ENCODE measurements at regions not wholly inside any gene's neighbourhood (a gene's known extent, or its start where the extent isn't known, plus 50 kb on each side); places are given as distances from the start of the nearest gene placed in this dataset.

- no peak overlapping the region for H3K27ac ChIP-seq
- DNase-seq (ENCODE audit: low spot score), result no peak
- TF ChIP-seq, protein P1, sequence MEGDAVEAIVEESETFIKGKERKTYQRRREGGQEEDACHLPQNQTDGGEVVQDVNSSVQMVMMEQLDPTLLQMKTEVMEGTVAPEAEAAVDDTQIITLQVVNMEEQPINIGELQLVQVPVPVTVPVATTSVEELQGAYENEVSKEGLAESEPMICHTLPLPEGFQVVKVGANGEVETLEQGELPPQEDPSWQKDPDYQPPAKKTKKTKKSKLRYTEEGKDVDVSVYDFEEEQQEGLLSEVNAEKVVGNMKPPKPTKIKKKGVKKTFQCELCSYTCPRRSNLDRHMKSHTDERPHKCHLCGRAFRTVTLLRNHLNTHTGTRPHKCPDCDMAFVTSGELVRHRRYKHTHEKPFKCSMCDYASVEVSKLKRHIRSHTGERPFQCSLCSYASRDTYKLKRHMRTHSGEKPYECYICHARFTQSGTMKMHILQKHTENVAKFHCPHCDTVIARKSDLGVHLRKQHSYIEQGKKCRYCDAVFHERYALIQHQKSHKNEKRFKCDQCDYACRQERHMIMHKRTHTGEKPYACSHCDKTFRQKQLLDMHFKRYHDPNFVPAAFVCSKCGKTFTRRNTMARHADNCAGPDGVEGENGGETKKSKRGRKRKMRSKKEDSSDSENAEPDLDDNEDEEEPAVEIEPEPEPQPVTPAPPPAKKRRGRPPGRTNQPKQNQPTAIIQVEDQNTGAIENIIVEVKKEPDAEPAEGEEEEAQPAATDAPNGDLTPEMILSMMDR (IDR thresholded peaks at IDR 0.05), result no peak
- H3K4me3 ChIP-seq, result no peak overlapping the region
Measured at GRCh38 chr10:110358869-110359629, 54.3 kb upstream of the SMNDC1 start.

DNA sequence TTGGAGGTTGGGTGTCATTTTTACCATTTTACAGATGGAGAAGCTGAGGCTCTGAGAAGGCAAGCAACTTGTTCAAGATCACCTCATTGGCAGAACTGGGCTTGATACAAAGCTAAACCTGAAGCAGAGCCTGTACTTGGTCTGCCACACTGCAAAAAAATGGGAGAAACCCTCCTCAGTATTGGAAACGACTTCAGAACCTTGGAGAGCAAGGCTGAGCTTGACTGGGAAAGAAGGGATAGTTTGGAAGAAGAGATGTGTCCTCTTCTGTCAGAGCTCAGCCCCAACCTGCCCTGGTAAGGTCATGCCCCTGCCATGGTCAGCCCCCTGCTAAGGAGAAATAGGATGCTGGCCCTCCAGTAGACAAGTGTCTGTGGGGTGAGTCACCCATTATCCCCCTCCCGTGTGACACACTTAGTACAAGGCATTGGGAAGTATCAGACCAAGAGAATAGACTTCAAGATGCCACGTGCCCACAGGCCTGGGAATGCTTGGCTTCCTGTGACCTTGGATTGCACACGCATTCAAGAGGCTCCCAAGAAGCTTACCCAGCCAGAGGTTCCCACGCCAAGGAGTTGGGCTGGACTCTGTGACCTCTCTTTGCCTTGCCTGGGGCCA, 56.2 kb upstream of the SMNDC1 start:
- TF ChIP-seq, protein P1 (IDR thresholded peaks at IDR 0.05), result no peak
- no peak for DNase-seq (ENCODE audit: low spot score)
- Histone ChIP-seq H3K4me3 (no peak overlapping the region), H3K27ac (no peak overlapping the region)

DNA sequence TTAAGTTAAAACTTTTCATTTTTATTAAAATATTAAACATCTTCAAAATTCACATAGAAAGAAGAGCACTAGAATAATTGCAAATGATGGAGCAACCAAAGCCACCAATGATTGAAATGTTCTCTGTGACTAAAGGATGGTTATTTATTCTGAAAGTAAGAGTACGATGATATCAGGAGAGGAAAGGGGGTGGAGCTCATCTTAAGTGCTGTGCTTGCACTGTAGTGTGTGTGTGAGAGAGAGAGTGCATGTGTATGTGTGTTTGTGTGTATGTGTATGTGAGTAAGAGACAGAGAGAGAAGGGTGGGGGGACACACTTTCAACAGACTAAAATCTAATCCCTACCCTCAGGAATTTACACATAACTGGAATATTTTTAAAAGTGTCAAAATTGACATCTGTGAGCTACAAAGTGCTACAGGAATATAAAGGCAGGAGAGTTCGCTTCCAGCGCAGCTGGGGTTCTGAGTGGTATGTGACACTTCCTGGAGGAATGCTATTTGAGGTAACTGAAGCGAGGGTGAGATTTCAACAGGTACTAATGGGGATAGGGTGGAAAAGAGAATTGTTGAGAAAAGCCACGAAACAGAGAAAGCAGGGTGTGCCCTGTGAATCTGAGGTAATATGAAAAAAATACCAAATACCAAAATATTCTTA, 57.2 kb upstream of the SMNDC1 start:
- Histone ChIP-seq H3K4me3 (no peak overlapping the region), H3K27ac (no peak overlapping the region)
- TF ChIP-seq, protein P1 (IDR thresholded peaks at IDR 0.05), result no peak
- DNase-seq (ENCODE audit: low spot score), result no peak

- no peak overlapping the region for H3K4me3 ChIP-seq
- no peak overlapping the region for H3K27ac ChIP-seq
- TF ChIP-seq, protein P1 (IDR thresholded peaks at IDR 0.05), result no peak
- no peak for DNase-seq (ENCODE audit: low spot score)
Measured at GRCh38 chr10:110363572-110364411, 59.1 kb upstream of the SMNDC1 start.

GRCh38 chr10:110364531-110364937, 59.8 kb upstream of the SMNDC1 start:
- Histone ChIP-seq H3K4me3 (no peak overlapping the region), H3K27ac (no peak overlapping the region)
- TF ChIP-seq, protein P1 (IDR thresholded peaks at IDR 0.05), result no peak
- no peak for DNase-seq (ENCODE audit: low spot score)

DNA sequence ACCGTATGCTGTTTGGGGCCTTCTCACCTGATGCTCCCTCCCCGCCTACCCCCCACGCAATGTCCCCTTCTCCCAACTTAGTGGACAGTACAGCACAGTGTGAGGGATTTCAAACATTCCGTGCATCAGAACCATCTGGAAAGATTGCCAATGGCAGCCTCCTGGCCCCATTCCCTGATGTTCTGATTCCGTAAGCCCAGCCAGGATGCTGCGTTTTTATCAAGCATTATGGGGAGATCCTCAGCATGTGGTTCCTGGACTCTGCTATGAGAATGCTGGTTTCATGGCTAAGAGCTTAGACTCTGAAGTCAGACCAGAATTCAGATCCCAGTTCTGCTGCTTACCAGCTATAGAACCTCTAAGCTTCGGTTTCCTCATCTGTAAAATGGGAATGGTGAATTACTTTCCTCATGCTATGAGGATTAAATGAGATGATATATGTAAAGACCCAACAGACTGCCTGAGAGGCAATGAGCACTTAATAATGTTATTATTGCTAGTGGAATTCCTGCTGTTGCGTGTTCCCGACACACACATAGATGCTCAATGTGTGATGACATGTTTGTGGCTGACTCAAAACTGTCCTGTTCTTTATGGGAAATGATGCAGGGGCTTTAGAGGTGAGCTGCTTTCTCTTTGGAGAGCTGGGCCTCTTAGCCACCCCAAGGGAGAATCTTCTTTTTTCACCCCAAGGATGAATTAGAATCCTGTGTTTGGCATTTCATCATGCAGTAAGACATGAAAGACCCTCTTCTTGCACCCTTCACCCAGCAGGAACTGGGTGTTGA, 60.8 kb upstream of the SMNDC1 start:
- Histone ChIP-seq H3K27ac (no peak overlapping the region), H3K4me3 (no peak overlapping the region)
- TF ChIP-seq, protein P1 (IDR thresholded peaks at IDR 0.05), result no peak
- no peak for DNase-seq (ENCODE audit: low spot score)

Data from coronary artery (tissue), 2 donors.